ENCODE measurements at regions not wholly inside any gene's neighbourhood (a gene's known extent, or its start where the extent isn't known, plus 50 kb on each side); places are given as distances from the start of the nearest gene placed in this dataset.

DNA sequence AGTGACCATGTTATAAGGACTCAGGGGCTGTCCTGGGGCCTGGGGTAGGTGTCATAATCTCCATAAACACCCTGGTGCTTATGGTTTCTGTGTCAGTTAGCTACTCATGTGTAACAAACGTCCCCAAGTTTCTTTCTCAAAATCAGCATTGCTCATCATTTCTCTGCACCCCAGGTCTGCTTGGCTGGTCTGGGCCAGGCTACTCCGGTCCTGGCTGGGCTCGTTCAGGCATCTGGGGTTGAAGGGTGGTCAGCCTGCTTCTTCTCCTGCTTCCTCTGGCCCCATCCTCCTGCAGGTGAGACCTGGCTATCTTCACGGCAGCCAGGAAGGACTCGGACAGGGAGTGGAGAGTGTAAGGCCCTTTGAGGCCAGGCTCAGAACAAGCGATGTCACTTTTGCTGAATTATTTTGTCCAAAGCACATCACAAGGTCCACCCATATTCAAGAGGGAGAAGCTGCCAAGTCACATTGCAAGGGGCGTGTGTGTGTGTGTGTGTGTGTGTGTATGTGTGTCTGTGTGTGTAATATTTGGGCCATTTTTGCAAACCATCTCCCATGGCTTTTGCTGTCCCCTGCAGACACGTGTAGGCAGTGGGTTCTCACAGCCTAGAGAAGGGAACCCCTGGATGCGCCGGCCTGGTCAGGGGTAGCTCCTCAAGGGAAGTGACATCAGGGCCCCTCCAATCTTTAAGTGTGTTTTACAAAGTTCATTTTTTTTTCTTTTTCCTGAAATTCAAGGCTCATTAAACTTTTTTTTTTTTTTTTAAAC, 535.8 kb downstream of the TBC1D22A start:
- DNase-seq = no peak

DNA sequence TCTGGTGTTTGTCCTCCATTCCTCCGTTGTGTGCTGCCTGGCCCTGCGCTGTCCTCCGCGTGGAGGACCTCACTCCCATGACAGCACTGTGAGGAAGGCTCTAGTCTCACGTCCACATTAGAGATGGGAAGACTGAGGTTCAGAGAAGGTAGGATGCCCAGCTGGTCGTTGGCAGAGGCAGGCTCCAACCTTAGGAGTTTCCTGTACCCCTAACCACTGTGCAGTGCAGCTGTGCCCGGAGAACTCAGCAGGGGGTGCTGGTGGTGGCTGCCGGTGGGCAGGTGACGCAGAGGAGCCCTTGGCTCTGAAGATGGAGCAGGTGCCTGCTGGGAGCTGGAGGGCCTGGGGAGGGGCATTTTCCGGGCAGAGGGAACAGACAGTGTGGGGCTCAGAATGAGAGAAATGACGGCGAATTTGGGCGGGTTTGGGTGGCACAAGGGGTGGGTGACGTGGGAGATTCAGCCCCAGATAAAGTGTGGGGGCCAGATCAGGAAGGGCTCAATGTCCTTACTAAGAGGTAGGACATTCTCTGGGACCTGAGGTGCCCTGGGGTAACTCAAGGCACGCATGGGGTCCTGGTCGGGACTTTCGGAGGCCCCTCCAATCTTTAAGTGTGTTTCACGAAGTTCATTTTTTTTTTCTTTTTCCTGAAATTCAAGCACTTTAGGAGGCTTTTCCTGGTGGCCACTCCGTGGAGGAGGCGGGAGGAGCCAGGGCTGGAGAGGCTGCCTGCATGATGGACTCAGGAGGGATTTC, 535.0 kb downstream of the TBC1D22A start:
- DNase-seq = no peak

DNA sequence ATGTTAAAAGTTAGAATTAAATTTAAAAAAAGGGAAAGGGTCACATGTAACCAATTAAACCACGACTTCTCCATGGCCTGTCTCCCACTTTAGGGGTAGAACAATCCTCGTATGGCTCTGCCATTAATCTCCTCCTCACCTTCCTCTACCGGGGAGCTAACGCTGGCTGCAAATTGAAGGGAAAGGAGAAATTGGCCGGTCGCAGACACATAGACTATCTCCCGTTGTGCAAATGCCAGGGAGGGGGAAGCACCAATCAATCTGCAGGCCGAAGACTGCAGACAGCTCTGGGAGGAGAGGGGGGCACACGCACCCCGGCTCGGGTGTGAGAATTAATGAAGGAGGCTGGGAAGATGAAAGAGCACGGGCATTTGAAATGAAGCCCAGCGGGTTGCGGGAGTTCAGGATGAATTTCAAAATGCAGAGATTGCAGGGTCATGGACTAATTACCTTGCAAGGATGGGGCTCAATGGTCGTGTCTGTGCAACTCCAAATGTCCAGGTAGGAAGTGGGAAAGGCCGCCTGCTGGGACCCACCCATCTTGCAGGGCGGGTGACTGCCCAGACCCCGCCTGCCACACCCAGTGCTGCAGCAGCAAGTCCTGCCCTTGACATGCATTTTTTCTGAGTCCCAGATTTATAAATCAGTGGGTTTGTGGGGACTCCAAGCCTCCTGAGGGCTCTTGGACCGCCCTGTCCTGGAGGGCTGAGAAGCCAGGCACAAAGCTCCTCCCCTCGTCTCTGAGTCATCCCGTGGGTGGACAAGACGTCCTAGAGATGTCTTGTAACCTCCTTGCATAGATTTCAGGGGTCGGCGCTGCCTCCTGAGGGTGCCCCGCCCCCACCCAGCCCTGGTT, 534.2 kb downstream of the TBC1D22A start:
- no peak for DNase-seq

DNA sequence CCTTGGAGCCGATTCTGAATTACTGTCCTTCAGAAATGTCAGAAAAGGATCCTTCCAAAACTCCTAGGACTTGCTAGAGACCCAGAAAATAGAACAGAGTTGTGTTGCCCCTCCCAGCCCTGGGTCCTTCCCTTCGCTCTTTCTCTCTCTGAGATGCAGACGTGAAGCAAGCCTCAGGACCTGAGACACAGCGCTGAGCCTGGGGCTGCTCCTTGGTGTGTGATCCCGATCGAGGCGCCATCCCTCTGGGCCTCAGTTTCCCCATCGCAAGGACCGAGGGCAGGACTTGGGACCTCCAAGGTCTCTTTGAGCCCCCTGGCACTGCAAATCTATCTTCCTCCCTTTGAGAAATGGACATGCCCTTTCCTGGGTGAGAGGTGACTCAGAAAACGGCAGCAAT, 533.5 kb downstream of the TBC1D22A start:
- DNase-seq = no peak

DNA sequence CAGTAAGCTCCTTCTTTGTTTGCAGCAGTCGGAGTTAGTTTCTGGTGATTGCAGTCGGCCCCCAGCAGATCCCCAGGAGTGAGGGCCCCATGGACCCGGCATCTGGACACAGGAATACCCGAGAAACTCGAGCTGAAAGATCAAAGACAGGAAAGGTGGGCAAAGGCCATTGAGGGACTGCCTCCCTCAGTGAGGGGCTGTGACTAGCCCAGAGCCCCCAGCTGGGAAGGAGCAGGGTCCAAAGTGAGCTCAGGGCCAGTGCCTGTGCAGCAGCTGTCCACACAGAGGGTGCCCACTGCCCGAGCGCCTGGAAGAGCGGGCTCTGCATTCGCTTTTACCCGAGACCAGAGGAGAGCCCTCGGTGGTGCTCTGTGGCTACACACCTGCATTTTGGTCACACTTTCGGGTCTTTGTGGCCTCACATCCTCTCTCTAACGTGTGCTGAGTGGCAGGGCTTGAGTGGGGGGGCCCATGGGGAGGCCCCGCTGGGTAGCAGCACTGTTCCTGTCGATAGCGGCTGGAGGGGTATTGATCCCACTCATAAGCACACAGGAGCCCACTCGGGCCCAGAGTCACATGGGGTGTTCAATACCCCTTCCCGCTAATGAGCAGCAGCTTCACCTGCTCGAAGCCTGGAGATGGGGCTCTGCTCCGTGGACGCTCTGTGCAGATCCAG, 532.9 kb downstream of the TBC1D22A start:
- DNase-seq = no peak

DNA sequence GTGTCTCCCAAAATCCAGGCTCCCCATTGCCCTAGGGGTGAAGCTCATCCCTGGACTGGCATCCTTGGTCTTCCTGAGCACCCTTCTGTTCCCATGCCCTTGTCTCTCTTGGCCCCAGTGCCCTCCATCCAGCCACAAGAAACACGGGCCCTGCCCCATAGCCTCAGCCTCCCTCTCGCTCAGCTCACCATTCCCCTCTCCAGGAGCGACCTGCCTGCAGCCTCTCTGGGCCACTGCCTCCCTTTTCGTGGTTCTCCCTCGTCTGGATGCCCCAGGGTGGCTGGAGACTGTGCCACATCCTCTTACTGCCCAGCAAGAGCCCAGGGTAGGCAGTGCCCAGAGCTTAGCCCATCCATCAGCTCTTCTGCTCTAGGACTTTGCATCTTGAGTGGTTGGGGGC, 532.1 kb downstream of the TBC1D22A start:
- DNase-seq = no peak

DNA sequence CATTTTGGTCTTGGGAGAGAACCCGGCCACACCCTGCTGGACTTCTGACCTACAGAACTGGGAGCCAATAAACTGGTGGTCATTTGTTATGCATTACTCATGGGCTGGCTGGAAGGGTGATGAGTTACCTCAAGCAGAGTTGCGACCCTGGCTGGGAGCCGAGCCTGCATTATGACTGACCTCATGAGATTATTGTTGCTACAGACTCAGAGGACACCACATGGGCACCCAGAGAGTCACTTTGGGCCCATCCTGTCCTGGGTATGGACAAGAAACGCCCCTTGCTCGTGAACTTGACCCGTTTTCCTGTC, 531.7 kb downstream of the TBC1D22A start:
- no peak for DNase-seq

DNA sequence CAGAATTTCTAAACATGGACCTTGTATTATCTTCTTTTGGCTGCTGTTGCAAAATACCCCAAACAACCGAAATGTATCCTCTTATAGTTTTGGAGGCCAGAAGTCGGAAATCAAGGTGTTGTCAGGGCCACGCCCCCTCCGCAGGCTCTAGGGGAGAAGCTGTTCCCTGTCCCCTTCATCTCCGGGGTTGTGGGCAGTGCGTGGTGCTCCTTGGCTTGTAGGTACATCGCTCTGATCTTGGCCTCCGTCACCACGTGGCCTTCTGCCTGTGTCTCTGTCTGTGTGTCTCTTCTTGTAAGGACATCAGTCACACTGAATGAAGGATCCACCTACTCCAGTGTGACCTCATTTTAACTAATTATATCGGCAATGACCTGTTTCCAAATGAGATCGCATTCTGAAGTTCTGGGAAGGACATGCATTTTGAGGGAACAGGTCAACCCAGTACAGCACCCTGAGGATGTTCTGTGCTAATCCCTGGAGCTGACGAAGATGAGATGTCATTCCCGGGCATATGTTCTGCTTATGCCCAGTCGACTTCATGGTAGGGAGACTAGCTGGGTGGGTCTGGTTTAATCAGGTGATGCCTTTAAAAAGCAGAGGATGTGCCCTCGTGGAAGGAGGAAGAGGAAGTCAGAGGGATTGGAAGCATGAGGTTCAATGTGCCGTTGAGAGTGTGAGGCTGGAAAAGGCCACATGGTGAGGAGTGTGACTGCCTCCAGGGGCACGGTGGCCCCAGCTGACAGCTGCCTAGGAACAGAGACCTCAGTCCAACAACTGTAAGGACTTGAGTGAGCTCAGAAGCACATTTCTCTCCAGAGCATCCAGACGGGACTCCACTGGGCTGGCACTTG, 531.1 kb downstream of the TBC1D22A start:
- no peak for DNase-seq

DNA sequence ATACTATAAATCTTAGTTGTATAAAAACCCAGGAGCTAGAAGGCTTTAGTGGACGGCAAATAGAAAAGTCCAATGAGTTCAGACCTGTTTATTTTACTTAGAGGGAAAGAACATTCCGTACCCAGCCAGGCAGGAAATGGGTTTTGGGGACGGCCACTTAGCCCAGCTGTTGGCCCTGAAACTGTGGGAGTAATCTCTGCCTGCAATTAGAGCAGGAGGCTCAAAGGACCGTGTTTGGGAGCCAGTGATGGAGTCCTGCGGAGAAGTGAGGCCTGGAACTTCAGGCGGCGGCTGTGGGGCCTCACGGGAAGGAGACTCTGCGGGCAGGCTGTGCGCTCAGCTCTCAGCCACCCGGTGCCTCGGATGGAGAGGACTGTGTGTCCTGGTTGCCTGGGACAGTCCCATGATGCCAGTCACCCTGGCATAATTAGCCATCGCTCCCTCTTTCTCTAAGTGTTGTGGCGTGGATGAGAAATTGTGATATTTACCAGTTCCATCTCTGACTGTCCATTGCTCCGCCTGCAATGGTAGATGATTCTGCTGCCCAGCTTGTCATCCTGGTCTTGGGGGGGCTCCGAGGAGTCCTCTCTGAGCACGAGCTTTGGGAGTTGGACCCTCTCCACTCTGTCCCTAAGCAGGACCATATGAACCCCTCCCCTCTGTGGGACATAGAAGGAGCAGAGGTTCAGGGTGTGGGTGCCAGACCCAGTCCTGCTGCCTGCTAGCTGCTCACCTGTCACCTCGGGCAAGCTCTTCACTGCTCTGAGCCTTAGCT, 530.3 kb downstream of the TBC1D22A start:
- DNase-seq = no peak

DNA sequence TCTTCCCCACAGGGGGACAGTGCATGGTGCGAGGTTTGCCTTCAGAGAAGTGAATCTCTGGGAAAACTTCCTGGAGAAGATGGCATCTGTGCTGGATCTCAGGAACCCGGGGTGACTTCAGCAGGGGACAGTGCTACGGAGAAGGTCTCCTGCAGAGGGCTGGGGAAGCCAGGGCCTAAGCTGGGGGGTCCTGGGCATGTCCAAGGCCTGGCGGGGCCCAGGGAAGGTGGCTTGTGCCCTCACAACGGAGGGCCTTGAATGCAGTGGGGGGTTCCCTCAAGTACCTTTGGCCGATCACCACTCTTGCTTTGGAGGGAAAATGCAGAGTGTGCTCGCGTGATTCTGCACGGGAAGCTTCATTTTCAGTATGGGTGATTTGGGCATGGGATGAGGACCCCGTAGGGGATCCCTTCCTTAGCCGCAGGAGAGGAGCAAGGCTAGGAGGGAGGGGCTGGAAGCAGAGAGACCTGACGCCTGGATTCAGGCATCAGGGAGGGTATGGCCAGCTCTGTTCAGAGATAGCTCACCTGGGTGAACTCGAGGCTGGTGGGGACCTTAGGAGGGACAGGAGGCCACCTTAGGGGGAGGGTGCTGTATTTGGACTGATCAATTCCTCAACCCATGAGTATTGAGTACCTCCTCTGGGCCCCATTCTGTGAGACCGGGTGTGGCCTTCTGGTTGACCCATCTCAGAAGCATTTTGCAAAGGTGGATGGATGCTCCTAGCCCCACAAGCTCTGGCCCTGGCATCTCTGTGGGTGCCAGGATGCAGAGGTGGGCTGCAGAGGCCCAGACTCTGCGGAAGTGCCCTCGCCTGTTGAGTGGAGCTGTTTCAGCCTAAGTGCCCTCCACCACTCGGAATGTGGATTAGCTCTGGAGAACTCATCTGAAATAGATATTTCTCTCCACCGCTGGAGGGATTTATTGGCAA, 529.4 kb downstream of the TBC1D22A start:
- DNase-seq = no peak

DNA sequence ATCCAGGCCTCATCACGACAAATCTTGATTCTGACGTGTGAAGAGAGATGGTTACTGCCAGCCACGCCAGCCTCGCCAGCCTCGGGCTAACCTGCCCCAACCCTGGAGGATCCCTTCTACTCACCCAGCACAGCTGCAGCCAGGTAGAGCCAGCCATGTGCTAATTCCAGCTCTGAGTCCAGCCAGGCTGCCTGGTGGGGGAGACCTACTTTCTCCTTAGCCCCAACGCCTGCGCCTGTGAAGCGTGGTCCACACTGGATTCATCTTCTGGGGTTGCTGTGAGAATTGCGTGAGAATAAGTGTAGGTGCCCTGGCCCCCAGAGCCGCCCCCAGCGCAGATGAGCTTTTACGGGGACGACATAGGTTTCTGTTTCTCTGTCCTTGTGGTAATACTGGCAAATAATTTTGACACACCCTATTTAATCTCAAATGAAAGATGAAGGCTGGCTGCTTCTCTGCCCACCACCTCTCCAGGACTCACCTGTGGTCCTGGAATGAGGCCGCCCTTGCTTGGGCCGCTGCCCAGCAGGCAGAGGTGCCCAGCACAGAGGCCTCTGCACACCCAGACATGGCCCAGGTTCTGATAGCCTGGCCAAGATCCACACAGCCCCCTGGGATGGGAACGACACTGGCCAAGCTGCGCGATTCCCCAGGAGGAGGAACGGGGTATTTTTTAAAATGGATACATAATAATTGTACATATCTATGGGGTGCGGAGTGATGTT, 528.4 kb downstream of the TBC1D22A start:
- DNase-seq = no peak

DNA sequence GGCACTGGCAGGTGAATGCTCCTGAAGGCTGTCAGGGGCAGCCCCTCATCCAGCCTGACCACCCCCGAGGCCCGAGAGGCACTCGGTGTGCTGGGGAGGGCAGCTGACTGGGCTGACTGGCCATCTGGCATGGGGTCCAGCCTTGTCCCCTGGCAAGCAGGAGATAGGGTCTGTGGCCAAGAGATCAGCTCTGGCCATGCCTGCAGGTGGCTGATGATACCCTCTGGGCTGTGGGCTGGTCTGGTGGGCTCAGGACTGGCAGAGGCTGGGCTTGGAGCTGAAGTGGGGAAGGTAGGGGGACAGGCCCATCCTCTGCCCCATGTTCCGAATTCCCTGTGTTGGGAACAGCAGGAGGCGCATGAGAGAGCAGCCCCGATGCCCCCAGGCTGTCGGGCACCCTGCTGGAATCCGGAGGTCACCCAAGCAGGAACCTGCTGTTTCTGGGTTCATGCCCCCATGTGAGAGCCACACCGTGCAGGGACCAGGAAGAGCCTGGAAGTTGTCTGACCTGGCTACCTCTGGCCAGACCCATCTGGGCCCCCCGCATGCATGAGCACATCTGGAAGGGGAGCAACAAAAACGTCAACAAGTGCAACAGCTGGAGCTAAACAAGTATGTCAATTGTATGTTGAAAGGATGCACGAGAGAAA, 527.0 kb downstream of the TBC1D22A start:
- no peak for DNase-seq

DNA sequence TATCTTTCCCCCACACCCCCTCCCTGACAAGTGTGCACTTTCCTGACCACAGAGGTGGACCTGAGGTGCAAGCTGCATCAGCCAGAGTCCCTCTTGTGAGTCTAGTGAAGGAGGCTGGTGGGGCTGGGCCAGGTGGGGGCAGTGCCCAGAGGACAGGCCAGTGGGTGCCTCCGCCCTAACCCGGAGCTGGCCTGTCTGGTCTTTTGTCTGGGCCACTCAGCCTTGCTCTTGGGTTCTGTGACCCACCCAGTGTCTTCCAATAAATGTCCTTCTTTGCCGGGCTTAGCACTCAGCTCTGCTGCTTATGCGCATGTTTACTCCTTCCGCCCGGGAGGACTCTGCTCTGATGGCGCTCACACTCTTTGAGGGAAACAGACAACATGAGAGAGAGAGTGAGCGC, 526.2 kb downstream of the TBC1D22A start:
- DNase-seq = no peak

DNA sequence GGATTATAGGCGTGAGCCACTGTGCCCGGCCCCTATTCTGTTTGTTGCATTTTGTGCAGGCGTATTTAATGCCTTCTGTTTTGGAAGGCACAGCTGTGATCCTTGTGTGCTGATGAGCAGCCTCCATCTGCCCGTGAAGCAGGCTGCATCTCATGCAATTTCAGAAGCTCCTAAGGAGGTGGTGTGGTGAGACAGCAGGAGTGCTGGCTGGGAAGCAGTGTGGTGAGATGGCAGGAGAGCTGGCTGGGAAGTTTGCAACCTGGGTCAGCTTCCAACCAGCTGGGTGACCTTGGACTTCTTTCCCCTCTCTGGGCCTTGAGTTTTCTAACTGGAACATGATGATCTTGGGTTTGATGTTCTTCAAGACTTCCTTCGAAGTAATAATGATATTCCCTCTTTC, 525.1 kb downstream of the TBC1D22A start:
- no peak for DNase-seq

DNA sequence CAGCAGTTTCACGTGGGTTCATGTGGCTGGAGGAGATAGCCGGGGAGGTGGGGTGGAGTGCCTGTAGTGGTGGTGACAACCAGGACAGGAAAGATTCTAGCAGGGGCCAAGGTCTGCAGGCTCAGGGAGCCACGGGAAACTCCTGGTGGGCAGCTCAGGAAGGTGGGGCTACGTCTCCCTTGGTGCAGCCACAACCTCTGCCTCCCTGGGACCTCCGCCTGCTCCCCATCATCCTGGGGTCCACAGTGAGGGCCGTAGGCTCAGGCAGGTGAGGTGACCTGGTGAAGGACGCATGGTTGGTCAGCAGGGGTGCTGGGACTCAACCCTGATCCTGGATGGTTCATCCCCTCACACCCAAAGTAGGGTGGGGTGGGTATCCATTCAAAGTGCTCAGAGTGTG, 524.1 kb downstream of the TBC1D22A start:
- DNase-seq = no peak

DNA sequence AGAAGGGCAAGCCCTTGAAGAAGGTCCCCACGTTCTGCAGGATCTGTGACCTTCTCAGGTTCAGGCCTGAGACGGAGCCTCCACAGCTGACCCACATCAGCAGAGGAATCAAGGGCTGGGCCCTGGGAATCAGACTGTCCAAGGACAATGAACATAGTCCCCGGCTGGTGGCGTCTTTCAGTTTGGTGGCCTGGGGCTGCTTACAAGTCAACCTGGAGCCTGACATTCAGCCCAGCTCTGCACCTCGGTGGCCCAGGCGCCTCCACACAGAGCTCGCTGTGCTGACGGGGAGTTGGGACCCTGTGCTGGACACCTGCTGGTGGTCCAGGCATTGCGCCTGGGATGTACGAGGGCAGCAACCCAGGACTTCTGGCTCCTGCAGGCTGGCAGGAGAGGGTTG, 523.5 kb downstream of the TBC1D22A start:
- DNase-seq = no peak

DNA sequence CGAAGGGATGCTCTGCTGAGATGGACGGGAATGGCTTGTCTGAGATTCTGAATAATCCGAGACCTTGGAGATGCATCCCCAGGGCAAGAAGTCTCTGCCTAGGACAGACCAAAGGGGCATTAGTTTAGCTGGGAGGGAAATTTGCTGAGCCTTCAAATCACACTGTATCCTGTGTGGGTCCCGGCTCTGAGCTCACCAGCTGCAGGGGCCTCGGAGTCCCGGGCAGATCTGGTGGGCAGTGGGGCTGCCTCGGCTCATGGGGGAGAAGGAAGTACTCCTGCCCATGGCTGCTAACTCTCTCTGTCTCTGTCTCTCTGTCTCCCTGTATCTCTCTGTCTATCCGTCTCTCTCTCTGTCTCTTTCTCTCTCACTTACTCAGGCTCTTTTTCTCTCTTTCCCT, 522.4 kb downstream of the TBC1D22A start:
- DNase-seq = no peak

DNA sequence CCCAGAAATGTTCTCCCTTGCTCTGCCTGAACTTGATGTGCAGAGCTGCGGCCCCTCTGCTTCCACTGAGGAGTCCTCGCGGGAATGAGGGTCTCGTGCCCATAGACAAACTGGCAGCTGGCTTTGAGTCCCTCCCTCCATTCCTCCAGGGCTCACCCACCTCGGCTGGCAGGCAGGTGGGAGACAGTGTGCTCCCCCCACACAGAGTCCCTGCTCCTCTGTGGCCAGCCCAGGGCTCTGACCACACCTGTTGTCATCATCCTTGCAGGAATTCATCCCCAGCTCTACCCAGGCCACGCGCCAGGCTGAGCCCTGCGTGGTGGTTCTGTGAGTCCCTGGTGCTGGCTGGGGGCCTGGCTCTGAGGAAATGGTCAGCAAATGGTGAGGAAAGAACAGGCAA, 521.9 kb downstream of the TBC1D22A start:
- no peak for DNase-seq

All from 8988T (cell line).